RWPE1 (cell line): ENCODE measurements at regions not wholly inside any gene's neighbourhood (a gene's known extent, or its start where the extent isn't known, plus 50 kb on each side); places are given as distances from the start of the nearest gene placed in this dataset.

Experiments
- CTCF ChIA-PET: fragments of 350-600 bp; sonication (Branson Sonifier 250); formaldehyde crosslinking; extraction: SDS; loops from one replicate; lab custom pipeline; 2021; lab: Yijun Ruan, JAX
- POLR2A ChIA-PET: fragments of 400-600 bp; formaldehyde crosslinking; extraction: SDS; loops from one replicate; lab custom pipeline; 2020; ENCODE audit warnings: antibody characterized with exemption; ENCODE audit not compliant: low non-redundant PET; lab: Yijun Ruan, JAX
- DNase-seq: peaks from one replicate; pipeline ENCODE4 v3.0.0; 2012; ENCODE audit warnings: low spot score
- H3K27ac ChIP-seq: fragments of 450-650 bp; 2 replicates; pipeline ENCODE4 v1.5.1; 2017
- CTCF ChIP-seq: fragments of 450-650 bp; conservative IDR thresholded peaks from 2 replicates; pipeline ENCODE4 v1.5.1; 2017; ENCODE audit warnings: low read depth, mild to moderate bottlenecking

GRCh38 chr7:38060637-38061036 lies 117.4 kb upstream of the STARD3NL start:
- POLR2A ChIA-PET = no interaction called here
- TF ChIP-seq CTCF = no peak
- no peak for DNase-seq
- H3K27ac ChIP-seq = no peak overlapping the region
- CTCF ChIA-PET = no interaction called here

GRCh38 chr7:38066391-38066790 lies 111.7 kb upstream of the STARD3NL start:
- ChIA-PET CTCF (interaction anchor here (0.6 kb wide), 1 partner anchor 232 kb away, joined by 3 read pairs; no protein-coding TSS in a partner anchor), POLR2A (no interaction called here)
- no peak overlapping the region for H3K27ac ChIP-seq
- no peak for DNase-seq
- no peak for TF ChIP-seq CTCF

- H3K27ac ChIP-seq = no peak overlapping the region
- DNase-seq = no peak
- CTCF ChIA-PET = interaction anchor here (0.7 kb wide), 1 partner anchor 1274 kb away, joined by 6 read pairs; no protein-coding TSS in a partner anchor
- TF ChIP-seq CTCF = no peak
- POLR2A ChIA-PET = no interaction called here
These were observed 109.6 kb upstream of the STARD3NL start for GRCh38 chr7:38068461-38068860.

GRCh38 chr7:38069052-38069451 lies 109.0 kb upstream of the STARD3NL start:
- CTCF ChIA-PET = interaction anchor here (0.7 kb wide), 1 partner anchor 1274 kb away, joined by 6 read pairs; no protein-coding TSS in a partner anchor
- no peak for TF ChIP-seq CTCF
- no peak overlapping the region for H3K27ac ChIP-seq
- POLR2A ChIA-PET = no interaction called here
- no peak for DNase-seq

- DNase-seq = no peak
- POLR2A ChIA-PET = no interaction called here
- no peak overlapping the region for H3K27ac ChIP-seq
- CTCF ChIA-PET = no interaction called here
- no peak for TF ChIP-seq CTCF
These were observed 107.3 kb upstream of the STARD3NL start for GRCh38 chr7:38070718-38071117.

- ChIA-PET POLR2A (no interaction called here), CTCF (no interaction called here)
- DNase-seq = no peak
- TF ChIP-seq CTCF = no peak
- no peak overlapping the region for H3K27ac ChIP-seq
These were observed 91.2 kb upstream of the STARD3NL start for GRCh38 chr7:38086857-38087256.
